ENCODE measurements at regions not wholly inside any gene's neighbourhood (a gene's known extent, or its start where the extent isn't known, plus 50 kb on each side); places are given as distances from the start of the nearest gene placed in this dataset.

DNA sequence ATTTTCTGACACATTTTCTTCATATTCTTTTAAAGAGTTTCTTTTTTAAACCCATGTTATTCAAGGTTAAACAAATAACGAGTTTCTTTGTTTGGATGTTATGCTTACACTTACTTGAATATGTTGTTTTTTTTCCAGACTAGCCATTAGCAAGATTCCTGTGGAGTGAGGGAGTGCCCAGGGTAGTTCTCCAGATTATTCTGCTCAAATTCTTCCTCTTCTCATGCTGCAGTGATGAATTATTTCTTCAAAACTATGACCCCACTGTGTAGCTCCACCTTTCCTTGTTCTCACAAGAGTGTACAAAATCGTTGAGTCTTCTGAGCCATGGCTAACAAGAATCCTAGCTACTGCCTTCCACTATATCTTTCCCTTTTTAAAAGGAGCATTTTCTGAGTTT is 134.1 kb upstream of the ELOVL6 start:
- TF ChIP-seq, protein P1, sequence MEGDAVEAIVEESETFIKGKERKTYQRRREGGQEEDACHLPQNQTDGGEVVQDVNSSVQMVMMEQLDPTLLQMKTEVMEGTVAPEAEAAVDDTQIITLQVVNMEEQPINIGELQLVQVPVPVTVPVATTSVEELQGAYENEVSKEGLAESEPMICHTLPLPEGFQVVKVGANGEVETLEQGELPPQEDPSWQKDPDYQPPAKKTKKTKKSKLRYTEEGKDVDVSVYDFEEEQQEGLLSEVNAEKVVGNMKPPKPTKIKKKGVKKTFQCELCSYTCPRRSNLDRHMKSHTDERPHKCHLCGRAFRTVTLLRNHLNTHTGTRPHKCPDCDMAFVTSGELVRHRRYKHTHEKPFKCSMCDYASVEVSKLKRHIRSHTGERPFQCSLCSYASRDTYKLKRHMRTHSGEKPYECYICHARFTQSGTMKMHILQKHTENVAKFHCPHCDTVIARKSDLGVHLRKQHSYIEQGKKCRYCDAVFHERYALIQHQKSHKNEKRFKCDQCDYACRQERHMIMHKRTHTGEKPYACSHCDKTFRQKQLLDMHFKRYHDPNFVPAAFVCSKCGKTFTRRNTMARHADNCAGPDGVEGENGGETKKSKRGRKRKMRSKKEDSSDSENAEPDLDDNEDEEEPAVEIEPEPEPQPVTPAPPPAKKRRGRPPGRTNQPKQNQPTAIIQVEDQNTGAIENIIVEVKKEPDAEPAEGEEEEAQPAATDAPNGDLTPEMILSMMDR (IDR thresholded peaks at IDR 0.05) = no peak
- no peak for TF ChIP-seq ZFX (IDR thresholded peaks at IDR 0.05; ENCODE audit: borderline replicate concordance)

Data from 22Rv1 (cell line).